GM18861 (cell line): ENCODE measurements at regions not wholly inside any gene's neighbourhood (a gene's known extent, or its start where the extent isn't known, plus 50 kb on each side); places are given as distances from the start of the nearest gene placed in this dataset.
"Not testable (repeated sequence)": the region's sequence is repeated elsewhere in the genome, so short reads cannot be mapped to it uniquely, and the experiment has no call there.

Source experiments
- ATAC-seq: cut with Tn5 transposase; IDR thresholded peaks from one replicate; pipeline ENCODE4 v1.9.1; 2021; ENCODE audit not compliant: unreplicated experiment

- no peak for ATAC-seq
These were observed 880.1 kb upstream of the FBXO33 start for GRCh38 chr14:40312296-40312695.

- no peak for ATAC-seq
These were observed 876.9 kb upstream of the FBXO33 start for GRCh38 chr14:40309124-40309523.

DNA sequence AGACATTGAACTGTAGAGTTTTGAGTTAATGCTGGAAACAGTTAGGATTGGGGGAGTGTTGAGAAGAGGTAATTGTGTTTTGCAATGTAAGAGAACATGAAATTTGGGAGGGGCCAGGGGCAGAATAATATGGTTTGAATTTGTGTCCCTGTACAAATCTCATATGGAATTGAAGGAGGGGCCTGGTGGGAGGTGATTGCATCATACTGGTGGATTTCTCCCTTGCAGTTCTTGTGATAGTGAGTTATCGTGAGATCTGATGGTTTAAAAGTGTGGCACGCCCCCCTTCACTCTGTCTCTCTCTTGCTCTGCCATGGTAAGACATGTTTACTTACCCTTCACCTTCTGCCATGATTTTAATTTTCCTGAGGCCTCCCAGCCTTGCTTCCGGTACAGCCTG, 876.0 kb upstream of the FBXO33 start:
- ATAC-seq = no peak

DNA sequence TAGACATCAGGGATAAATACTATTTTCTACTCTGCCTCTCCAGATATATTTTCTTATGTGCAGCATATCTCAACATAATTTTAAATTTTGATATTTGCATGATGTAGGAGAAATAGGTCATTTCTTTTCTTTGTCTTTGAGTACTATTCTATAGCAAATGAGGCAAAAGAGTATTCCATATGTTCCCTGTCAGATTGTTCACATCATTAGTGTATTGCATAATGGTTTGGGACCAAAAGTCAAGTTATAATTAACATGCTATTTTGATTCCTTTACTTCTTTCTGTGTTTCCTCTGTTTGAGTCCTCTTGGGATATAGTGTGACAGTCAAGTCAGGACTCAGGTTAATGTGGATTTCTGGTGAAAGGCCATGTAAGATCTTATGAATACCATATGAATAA, 864.6 kb upstream of the FBXO33 start:
- no peak for ATAC-seq

- no peak for ATAC-seq
These were observed 860.4 kb upstream of the FBXO33 start for GRCh38 chr14:40292664-40293063.

- no peak for ATAC-seq
These were observed 850.0 kb upstream of the FBXO33 start for GRCh38 chr14:40282196-40282595.

GRCh38 chr14:40280652-40281051, 848.4 kb upstream of the FBXO33 start:
- no peak for ATAC-seq

DNA sequence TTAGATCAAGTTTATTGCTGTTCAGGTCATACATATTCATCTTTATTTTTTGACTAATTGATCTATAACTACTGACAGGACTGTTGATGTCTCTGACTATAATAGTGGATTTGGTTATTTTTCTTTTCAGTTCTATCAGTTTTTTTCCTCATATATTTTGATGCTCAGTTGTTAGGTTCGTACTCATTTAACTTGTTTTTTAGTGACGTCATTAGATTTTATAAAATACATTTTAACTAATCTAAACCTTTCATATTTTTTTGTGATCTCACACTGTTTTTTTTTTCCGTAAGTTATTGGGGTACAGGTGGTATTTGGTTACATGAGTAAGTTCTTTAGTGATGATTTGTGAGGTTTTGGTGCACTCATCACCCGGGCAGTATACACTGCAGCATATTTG, 841.2 kb upstream of the FBXO33 start:
- no peak for ATAC-seq

GRCh38 chr14:40271480-40271879, 839.2 kb upstream of the FBXO33 start:
- ATAC-seq = no peak

- no peak for ATAC-seq
These were observed 837.2 kb upstream of the FBXO33 start for GRCh38 chr14:40269436-40269835.

DNA sequence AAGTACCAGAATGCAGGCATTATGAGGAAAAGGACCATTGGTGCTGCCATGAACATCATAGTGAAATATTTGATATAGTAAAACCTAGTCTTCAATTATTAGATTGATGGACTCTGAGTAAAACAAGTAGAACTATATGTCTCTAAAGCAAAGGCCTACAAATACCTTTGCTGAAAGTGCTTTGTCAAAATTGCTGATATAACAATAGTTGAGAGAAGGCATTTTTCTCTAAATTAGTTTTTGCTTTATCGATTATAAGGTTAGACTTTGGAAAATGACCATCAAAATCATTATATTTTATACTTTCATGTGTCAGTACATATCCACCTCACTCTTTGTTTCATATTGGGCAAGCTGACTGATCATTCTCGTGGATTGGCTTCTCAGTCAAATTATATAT, 836.0 kb upstream of the FBXO33 start:
- no peak for ATAC-seq

DNA sequence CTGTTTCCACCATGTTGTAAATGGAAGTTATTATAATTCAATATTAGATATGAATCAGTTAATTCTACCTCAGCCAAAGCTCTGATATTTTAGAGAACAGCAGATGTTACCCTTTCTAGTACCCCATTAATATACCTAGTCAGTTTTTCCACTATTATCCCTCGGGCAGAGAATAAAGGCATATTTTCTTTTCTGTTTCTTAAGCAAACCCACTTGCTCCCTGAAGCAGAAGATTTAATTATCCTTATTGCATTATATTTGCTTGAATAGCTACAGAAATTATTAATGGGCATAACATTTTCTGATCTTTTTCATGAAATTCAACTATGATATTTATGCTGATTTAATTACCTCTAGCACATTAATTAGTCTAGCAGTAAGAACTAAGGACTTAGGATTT, 832.9 kb upstream of the FBXO33 start:
- ATAC-seq = no peak

DNA sequence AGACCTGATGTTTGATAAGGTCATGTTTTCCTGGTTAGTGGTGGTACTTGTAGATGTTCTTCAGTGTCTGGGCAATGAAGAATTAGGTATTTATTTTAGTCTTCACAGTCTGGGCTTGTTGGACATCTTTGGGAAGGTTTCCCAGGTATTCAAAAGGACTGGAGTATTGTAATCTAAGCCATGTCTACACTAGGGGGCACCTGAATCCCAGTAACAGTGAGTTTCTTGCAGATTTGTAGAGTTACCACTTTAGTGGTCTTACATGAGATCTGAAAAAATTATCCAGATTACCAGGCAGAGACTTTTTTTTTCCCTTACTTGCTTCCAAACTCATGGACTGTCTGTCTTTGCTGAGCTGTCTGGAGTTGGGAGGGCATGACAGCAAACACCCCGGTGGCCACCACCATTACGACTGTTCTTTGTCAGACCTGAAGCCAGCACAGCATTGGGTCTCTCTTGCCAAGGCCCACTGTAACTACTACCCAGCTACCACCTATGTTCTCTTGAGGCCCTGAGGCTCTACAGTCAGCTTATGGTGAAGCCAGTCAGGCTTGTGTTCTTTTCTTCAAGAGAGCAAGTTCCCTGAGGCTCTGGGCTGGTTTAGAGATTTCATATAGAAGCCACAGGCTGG, 820.7 kb upstream of the FBXO33 start:
- ATAC-seq = no peak

DNA sequence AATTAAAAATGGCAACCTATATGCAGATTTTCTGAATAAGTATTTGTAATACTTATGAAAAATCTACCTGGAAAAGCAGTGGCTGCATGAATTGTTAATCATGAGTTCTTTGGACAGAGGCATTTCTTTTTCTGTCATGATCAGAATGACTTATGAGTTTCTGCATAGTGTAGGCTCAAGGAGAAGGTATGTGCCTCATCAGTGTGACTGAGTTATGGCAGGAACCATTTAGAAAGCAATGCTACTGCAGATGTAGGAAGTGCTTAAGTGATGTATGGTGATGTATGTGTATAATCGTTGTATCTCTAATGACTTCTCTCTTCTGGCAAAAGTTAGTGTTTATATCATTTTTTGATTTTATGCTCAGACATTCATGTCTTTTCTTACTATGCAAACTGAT, 816.4 kb upstream of the FBXO33 start:
- ATAC-seq = no peak

DNA sequence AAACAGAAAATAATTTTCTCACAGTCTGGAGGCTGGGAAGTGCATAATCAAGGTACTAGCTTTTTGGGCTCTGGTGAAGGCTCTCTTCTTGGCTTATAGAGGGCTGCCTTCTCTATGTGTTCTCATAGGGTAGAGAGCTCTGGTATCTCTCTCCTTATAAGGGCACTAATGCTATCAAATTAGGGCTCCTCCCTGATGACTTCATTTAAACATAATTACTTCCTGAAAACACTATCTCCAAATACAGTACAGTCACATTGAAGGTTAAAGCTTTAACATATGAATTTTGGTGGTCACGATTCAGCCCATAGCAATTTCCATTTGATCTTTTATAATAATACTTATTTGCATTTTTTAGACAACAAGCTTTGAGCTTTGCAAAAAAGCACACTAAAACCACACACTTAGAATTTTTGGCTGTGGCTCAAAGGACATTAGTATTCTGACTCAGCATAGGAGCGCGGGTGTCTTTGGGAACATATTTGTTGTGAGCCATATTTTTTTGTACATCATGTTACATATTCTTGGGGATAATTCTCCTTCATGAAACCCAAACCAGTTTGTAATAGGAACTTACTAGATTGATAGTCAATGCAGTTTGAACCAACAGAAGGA, 808.1 kb upstream of the FBXO33 start:
- ATAC-seq = no peak

GRCh38 chr14:40232302-40232701, 800.1 kb upstream of the FBXO33 start:
- no peak for ATAC-seq

DNA sequence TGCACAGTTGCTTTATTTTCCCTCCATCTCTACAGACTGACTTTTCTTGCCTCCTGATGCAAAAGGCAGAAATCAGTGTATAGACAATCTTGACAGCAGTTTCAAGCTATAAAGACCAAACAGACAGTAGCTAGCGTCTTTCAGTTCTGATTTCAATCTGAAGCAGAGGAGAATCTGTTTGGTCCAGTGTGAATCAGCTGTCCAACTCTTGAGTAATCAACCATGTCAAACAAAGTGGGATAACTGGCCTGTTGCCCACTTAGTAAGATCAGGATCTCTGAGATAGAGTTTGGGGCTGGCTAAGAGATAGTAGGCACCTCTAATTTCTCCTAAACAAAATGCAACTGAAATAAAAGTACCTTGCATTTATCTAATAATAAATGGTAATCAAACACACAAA, 797.4 kb upstream of the FBXO33 start:
- ATAC-seq = no peak

GRCh38 chr14:40222996-40223395, 790.8 kb upstream of the FBXO33 start:
- ATAC-seq = no peak

- ATAC-seq = no peak
These were observed 789.2 kb upstream of the FBXO33 start for GRCh38 chr14:40221428-40221827.

- no peak for ATAC-seq
These were observed 786.8 kb upstream of the FBXO33 start for GRCh38 chr14:40219032-40219431.

DNA sequence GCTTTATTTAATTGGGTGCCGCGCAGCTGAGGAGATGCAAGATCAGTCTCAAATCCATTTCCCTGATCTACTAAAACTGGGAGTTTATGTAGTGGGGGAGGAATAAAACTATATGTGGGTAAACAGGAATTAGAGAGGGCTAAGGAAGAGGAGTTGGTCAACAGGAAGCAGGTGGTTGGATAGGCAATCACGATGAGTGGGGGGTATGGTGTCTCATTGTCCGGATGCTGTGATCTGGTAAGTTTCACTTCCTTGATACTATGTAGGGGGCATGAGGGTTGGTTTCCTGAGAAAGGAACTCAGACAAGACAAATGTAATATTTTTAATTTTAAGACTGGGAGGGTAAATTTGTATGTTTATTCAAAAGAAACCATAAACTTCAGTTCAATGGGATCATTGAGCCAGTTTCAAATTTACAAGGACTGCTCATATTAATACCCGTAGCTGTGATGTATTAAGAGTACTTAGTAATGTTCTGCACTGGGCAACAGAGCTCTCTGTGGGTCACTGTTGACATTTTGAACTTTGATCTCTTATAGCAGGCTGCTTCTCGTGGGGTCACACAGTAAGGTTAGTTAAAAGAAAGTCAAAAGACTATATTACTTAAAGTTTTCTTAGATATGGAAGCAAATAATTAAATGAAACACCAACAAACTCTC, 786.2 kb upstream of the FBXO33 start:
- ATAC-seq = peak; percentile 84

- no peak for ATAC-seq
These were observed 784.7 kb upstream of the FBXO33 start for GRCh38 chr14:40216976-40217375.

GRCh38 chr14:40216408-40216807, 784.2 kb upstream of the FBXO33 start:
- not testable (repeated sequence) for ATAC-seq
